Body of pancreas (tissue), 4 donors: ENCODE measurements at regions not wholly inside any gene's neighbourhood (a gene's known extent, or its start where the extent isn't known, plus 50 kb on each side); places are given as distances from the start of the nearest gene placed in this dataset.

Source experiments
- CTCF ChIP-seq, 7 experiments: fragments of 450-650 bp in 4 of 7; fragments of 200-600 bp in 3 of 7; sonication (generic) in 3 of 7; IDR thresholded peaks; one replicate each; pipeline ENCODE4 v1.5.1; 2016 to 2019; ENCODE audit warnings: antibody characterized with exemption in 7 of 7
- POLR2A ChIP-seq, 3 donors: fragments of 450-650 bp; IDR thresholded peaks; one replicate each; pipeline ENCODE4 v1.6.1; 2016; ENCODE audit warnings: antibody characterized with exemption in 3 of 3, mild to moderate bottlenecking in 2 of 3

GRCh38 chr7:50189371-50189770, 96.3 kb upstream of the ZPBP start:
- TF ChIP-seq CTCF (IDR thresholded peaks at IDR 0.05) = no peak
- no peak for TF ChIP-seq POLR2A (IDR thresholded peaks at IDR 0.05)
